H9 (cell line): ENCODE measurements at regions not wholly inside any gene's neighbourhood (a gene's known extent, or its start where the extent isn't known, plus 50 kb on each side); places are given as distances from the start of the nearest gene placed in this dataset.
A peak's percentile ranks its signal among the peaks of the same experiment; 100 is the strongest.

Experiments
- DNase-seq: peaks from one replicate; pipeline ENCODE4 v3.0.0-alpha.2; 2017
- H2AFZ ChIP-seq: one replicate; pipeline ENCODE4 v1.6.1; 2013; ENCODE audit warnings: mild to moderate bottlenecking, low read length, control low read depth, moderate library complexity
- H2AK5ac ChIP-seq: 2 replicates; pipeline ENCODE4 v1.6.1; 2013; ENCODE audit warnings: low read length, control low read depth, mixed read lengths; ENCODE audit not compliant: insufficient read length
- H2BK120ac ChIP-seq: one replicate; pipeline ENCODE4 v1.6.1; 2013; ENCODE audit warnings: low read depth, mild to moderate bottlenecking, low read length, control low read depth, inconsistent platforms; ENCODE audit not compliant: poor library complexity, severe bottlenecking
- H2BK12ac ChIP-seq: 2 replicates; pipeline ENCODE4 v1.6.1; 2013; ENCODE audit warnings: low read length, control low read depth, mixed read lengths, low read depth; ENCODE audit not compliant: insufficient read length
- H2BK15ac ChIP-seq: 2 replicates; pipeline ENCODE4 v1.6.1; 2013; ENCODE audit warnings: low read depth, low read length, control low read depth
- H2BK20ac ChIP-seq: one replicate; pipeline ENCODE4 v1.6.1; 2013; ENCODE audit warnings: low read depth, mild to moderate bottlenecking, low read length, control low read depth, inconsistent platforms; ENCODE audit not compliant: poor library complexity, severe bottlenecking
- H2BK5ac ChIP-seq: 2 replicates; pipeline ENCODE4 v1.6.1; 2013; ENCODE audit warnings: low read length, control low read depth, mixed read lengths; ENCODE audit not compliant: insufficient read length
- H3K14ac ChIP-seq: 2 replicates; pipeline ENCODE4 v1.6.1; 2013; ENCODE audit warnings: low read length, control low read depth; ENCODE audit not compliant: insufficient read depth
- H3K18ac ChIP-seq: 2 replicates; pipeline ENCODE4 v1.6.1; 2013; ENCODE audit warnings: low read depth, mild to moderate bottlenecking, mixed read lengths, low read length, control low read depth; ENCODE audit not compliant: insufficient read length
- H3K23ac ChIP-seq: 2 replicates; pipeline ENCODE4 v1.6.1; 2013; ENCODE audit warnings: low read length, control low read depth, mixed read lengths, low read depth; ENCODE audit not compliant: insufficient read length
- H3K23me2 ChIP-seq: 2 replicates; pipeline ENCODE4 v1.6.1; 2013; ENCODE audit warnings: low read depth, mild to moderate bottlenecking, mixed read lengths, low read length, control low read depth; ENCODE audit not compliant: insufficient read length, poor library complexity, severe bottlenecking
- H3K27ac ChIP-seq: 2 replicates; pipeline ENCODE4 v1.5.1; 2013; ENCODE audit warnings: low read length, control low read depth, mixed read lengths, low read depth; ENCODE audit not compliant: insufficient read length
- H3K27me3 ChIP-seq: 2 replicates; pipeline ENCODE4 v1.6.1; 2013; ENCODE audit warnings: low read length, control low read depth, inconsistent platforms; ENCODE audit not compliant: insufficient read depth
- H3K4ac ChIP-seq: 2 replicates; pipeline ENCODE4 v1.6.1; 2013; ENCODE audit warnings: low read depth, mild to moderate bottlenecking, control low read depth, inconsistent platforms, low read length, moderate library complexity
- H3K4me1 ChIP-seq: 2 replicates; pipeline ENCODE4 v1.6.1; 2013; ENCODE audit warnings: low read length, control low read depth, inconsistent platforms; ENCODE audit not compliant: insufficient read depth
- H3K4me2 ChIP-seq: 2 replicates; pipeline ENCODE4 v1.6.1; 2013; ENCODE audit warnings: low read length, control low read depth, mixed read lengths; ENCODE audit not compliant: insufficient read length, insufficient read depth
- H3K56ac ChIP-seq: 2 replicates; pipeline ENCODE4 v1.6.1; 2013; ENCODE audit warnings: low read depth, mild to moderate bottlenecking, mixed read lengths, low read length, control low read depth; ENCODE audit not compliant: insufficient read length
- H3K79me1 ChIP-seq: 2 replicates; pipeline ENCODE4 v1.6.1; 2013; ENCODE audit warnings: low read depth, mild to moderate bottlenecking, moderate library complexity, low read length, control low read depth, inconsistent platforms; ENCODE audit not compliant: insufficient read depth, poor library complexity, severe bottlenecking
- H3K79me2 ChIP-seq: 2 replicates; pipeline ENCODE4 v1.6.1; 2013; ENCODE audit warnings: low read length, control low read depth, inconsistent platforms; ENCODE audit not compliant: insufficient read depth
- H3K9ac ChIP-seq: 2 replicates; pipeline ENCODE4 v1.6.1; 2013; ENCODE audit warnings: low read length, control low read depth, mixed read lengths; ENCODE audit not compliant: insufficient read length; ENCODE audit errors: extremely low read depth
- H3K9me3 ChIP-seq: one replicate; pipeline ENCODE4 v1.6.1; 2013; ENCODE audit warnings: low read depth, low read length, inconsistent platforms; ENCODE audit not compliant: control insufficient read depth
- H3T11ph ChIP-seq: one replicate; pipeline ENCODE4 v1.6.1; 2013; ENCODE audit warnings: mild to moderate bottlenecking, low read length, control low read depth, inconsistent platforms
- H4K20me1 ChIP-seq: one replicate; pipeline ENCODE4 v1.6.1; 2013; ENCODE audit not compliant: control insufficient read depth, insufficient read length, insufficient read depth
- H4K5ac ChIP-seq: 2 replicates; pipeline ENCODE4 v1.6.1; 2013; ENCODE audit warnings: low read depth, mild to moderate bottlenecking, mixed read lengths, low read length, control low read depth; ENCODE audit not compliant: insufficient read length
- H4K8ac ChIP-seq: replicated peaks from 2 replicates; pipeline ENCODE4 v1.6.1; 2013; ENCODE audit warnings: low read length, control low read depth, mixed read lengths, low read depth; ENCODE audit not compliant: insufficient read length
- H4K91ac ChIP-seq: 2 replicates; pipeline ENCODE4 v1.6.1; 2013; ENCODE audit warnings: low read depth, mild to moderate bottlenecking, moderate library complexity, mixed read lengths, low read length, control low read depth; ENCODE audit not compliant: insufficient read length
- H3K27ac Mint-ChIP-seq, 3 experiments: 2 replicates in 2 of 3; 3 replicates in 1 of 3; pipeline ENCODE4 v1.8.0; 2020 to 2021; ENCODE audit warnings: mixed read lengths in 3 of 3, mild to moderate bottlenecking in 1 of 3, moderate library complexity in 1 of 3
- H3K27me3 Mint-ChIP-seq: 2 replicates; pipeline ENCODE4 v1.8.0; 2021; ENCODE audit warnings: low read depth, mild to moderate bottlenecking, moderate library complexity, mixed read lengths
- H3K36me3 Mint-ChIP-seq, 3 experiments: 2 replicates in 2 of 3; 3 replicates in 1 of 3; pipeline ENCODE4 v1.8.0; 2020 to 2021; ENCODE audit warnings: low read depth in 3 of 3, mixed read lengths in 3 of 3; ENCODE audit not compliant: insufficient read depth in 1 of 3
- H3K4me1 Mint-ChIP-seq, 2 experiments: 2 replicates each; pipeline ENCODE4 v1.8.0; 2020; ENCODE audit warnings: mixed read lengths in 2 of 2
- H3K4me3 Mint-ChIP-seq, 2 experiments: 2 replicates in 1 of 2; 3 replicates in 1 of 2; pipeline ENCODE4 v1.8.0; 2020 to 2021; ENCODE audit warnings: mild to moderate bottlenecking in 2 of 2, mixed read lengths in 2 of 2, moderate library complexity in 1 of 2
- H3K9me3 Mint-ChIP-seq, 2 experiments: 2 replicates in 1 of 2; 3 replicates in 1 of 2; pipeline ENCODE4 v1.8.0; 2020; ENCODE audit warnings: mild to moderate bottlenecking in 2 of 2, mixed read lengths in 2 of 2, moderate library complexity in 1 of 2
- CTCF ChIP-seq: fragments of 200-600 bp; sonication (generic); conservative IDR thresholded peaks from 3 replicates; pipeline ENCODE4 v1.8.0; 2021; ENCODE audit warnings: antibody characterized with exemption, mild to moderate bottlenecking
- whole genome bisulfite sequencing: extraction: QIAGEN DNeasy Blood & Tissue Kit; methylation state at CpG from one replicate; pipeline ENCODE4 v1.1.7; 2013; ENCODE audit warnings: missing lambda C conversion rate, low lambda C conversion rate, mixed read lengths; ENCODE audit not compliant: insufficient read length; ENCODE audit errors: extremely low coverage; 5-methylcytosine and 5-hydroxymethylcytosine counted together

GRCh38 chr2:83017366-83018090 is 1441.6 kb downstream of the SUCLG1 start:
- Histone ChIP-seq H2BK20ac (no peak overlapping the region), H3T11ph (no peak overlapping the region), H3K18ac (no peak overlapping the region), H3K27ac (no peak overlapping the region), H3K14ac (no peak overlapping the region), H3K23ac (no peak overlapping the region), H3K4me1 (no peaks in the 10 kb centered on the region), H3K4me2 (no peak overlapping the region), H3K27me3 (no peaks in the 10 kb centered on the region), H3K9me3 (no peaks in the 10 kb centered on the region), H3K9ac (no peak overlapping the region), H2BK12ac (no peak overlapping the region), H3K79me1 (no peaks in the 10 kb centered on the region), H2AK5ac (no peak overlapping the region), H2BK120ac (no peak overlapping the region), H4K20me1 (no peaks in the 10 kb centered on the region), H2BK5ac (no peak overlapping the region), H3K4ac (no peak overlapping the region), H2AFZ (no peak overlapping the region), H3K56ac (no peak overlapping the region), H2BK15ac (no peak overlapping the region; the same call in 1 of the 2 replicates), H4K8ac (no peak overlapping the region), H3K23me2 (no peaks in the 10 kb centered on the region), H4K5ac (no peak overlapping the region), H4K91ac (no peak overlapping the region), H3K79me2 (no peaks in the 10 kb centered on the region)
- Mint-ChIP-seq H3K9me3 (no peaks in the 10 kb centered on the region), H3K27ac (0 out of 7 replicates have a peak overlapping the region, but pooled peaks of 1 of the 3 experiments have one; percentile 64), H3K36me3 (no peaks in the 10 kb centered on the region), H3K4me3 (no peak overlapping the region), H3K27me3 (no peaks in the 10 kb centered on the region), H3K4me1 (peaks cover 1 to 6% of the 10 kb centered on the region in 2 experiments; a peak in 1 of 4 replicates)
- DNase-seq, result no peak
- no CpG with 5 or more reads among the region's 2 CpGs for WGBS
- TF ChIP-seq CTCF, result no peak
